ENCODE measurements at regions not wholly inside any gene's neighbourhood (a gene's known extent, or its start where the extent isn't known, plus 50 kb on each side); places are given as distances from the start of the nearest gene placed in this dataset.

GRCh38 chr6:105836889-105837288 is 249.2 kb upstream of the PRDM1 start:
- TF ChIP-seq CTCF (IDR thresholded peaks at IDR 0.05): no peak
- TF ChIP-seq POLR2A (IDR thresholded peaks at IDR 0.05): no peak

All from body of pancreas (tissue), 4 donors.